Dermis blood vessel endothelial cell (primary cell): ENCODE measurements at regions not wholly inside any gene's neighbourhood (a gene's known extent, or its start where the extent isn't known, plus 50 kb on each side); places are given as distances from the start of the nearest gene placed in this dataset.
"Not testable (repeated sequence)": the region's sequence is repeated elsewhere in the genome, so short reads cannot be mapped to it uniquely, and the experiment has no call there.

ENCODE experiments used
- DNase-seq: peaks from one replicate; pipeline ENCODE4 v3.0.0; 2010

DNA sequence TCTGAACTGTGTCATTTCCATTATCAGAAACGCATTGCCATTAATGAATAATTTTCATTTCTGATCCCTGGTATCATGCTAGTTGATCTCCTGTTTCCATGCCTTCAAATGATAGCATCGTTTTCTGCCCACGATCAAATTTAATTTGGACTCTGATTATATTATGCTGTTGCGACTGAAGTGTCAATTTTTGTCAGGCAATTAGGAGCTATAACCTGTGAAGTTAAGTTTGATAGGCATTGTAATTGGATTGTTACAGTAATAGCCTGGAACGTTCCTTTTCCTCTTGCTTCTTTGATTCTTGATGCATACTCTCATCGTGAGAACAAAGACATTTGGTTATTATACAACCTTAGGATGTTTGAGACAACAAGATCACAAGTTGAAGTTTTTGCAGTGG is 356.3 kb downstream of the VRK1 start:
- DNase-seq = no peak

DNA sequence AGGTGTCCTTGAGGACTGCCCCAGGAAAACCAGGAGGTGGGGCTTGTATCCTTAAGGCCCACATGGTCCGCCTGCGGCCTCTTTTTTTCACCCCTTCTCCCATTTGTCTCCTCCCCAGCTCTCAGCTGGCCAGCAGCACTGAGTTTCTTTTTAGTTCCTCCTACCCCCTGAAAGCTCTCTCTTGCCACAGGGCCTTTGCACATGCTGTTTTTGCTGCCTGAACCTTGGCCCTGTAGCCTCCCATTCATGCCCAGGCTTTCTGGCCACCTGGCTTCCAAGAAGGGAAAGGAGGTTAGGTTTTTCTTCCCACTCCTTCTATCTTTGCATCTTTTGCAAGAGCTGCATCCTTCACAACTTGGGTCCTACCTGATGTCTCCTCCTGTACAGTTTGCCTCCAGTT is 358.1 kb downstream of the VRK1 start:
- no peak for DNase-seq

DNA sequence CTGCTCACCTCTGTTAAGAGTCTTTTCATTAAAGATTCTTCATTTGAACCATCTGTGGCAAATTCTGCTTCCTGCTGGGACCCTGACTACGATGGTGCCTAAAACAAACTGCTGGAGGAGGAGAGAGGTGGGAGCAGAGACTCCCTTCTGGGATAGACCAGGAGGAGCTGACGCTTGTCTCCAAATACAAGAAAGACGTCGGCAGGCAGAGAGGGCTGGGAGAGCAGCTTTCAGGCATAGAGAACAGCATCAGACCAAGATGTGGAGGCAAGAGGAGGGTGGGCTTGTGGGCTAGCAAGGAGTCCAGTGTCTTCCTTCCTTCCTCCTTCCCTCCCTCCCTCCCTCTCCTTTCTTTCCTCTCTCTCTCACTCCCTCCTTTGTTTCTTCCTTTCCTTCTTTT is 358.6 kb downstream of the VRK1 start:
- no peak for DNase-seq

DNA sequence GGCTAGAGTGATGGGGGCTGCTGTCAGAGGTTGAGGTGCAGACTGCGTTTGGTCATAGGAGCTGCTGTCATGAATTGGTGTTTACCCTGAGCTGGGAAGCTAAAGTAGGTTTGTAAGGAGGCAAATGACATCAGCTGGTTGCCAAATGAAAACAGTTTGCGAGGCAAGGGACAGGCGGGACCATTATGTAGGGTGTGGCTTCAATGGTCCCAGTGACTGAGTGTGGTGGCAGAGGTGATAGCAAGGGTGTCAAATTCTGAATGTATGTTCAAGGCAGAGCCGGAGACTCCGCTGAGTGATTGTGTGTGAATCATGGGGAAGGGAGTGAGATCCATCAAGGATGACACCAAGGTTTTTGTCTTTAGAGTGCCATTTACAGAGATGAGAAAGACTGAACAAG is 359.5 kb downstream of the VRK1 start:
- DNase-seq = no peak

DNA sequence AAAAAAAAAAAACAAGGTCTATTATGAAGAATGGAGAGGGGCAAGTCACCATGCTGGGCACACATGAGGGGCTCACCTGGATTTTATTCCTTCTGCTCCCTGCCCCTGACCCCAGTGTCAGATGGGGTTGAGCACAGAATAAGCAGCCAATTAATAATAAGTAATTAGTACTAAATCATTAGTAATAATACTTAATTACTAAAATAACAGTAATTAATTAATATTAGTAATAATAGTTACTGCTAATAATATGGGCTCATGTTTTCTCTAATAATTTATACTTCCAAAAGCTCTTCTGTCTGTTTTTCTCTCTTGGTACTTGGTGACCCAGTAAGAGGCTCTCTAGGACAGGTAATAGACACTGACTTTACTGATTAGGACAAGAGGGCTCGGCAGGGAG is 360.9 kb downstream of the VRK1 start:
- DNase-seq = no peak

DNA sequence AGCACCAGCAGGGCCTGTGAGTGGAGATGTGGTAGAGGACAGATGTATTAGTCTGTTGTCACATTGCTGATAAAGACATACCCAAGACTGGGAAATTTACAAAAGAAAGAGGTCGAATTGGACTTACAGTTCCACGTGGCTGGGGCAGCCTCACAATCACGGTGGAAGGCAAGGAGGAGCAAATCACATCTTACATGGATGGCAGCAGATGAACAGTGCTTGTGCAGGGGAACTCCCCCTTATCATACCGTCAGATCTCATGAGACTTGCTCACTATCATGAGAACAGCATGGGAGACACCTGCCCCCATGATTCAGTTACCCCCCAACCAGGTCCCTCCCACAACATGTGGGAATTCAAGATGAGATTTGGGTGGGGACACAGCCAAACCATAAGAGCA is 361.9 kb downstream of the VRK1 start:
- no peak for DNase-seq

DNA sequence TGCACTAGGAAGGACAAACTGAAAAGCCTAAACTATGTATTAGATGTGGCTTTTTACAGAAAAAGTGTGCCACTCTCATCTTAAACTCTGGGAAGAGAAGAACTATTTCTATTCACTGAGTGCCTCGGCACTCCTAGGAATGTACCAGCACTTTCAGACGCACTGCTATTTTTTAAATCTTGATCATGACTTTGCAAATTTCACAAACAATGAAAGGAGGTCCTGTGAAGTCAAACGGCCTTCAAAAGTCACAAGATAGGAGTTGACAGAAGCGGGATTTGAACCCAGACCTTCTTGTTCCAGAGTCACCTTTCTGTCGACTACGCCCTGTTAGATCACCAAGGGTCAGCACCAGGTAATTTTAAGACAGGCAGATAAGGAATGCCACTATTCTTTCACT is 365.4 kb downstream of the VRK1 start:
- no peak for DNase-seq

DNA sequence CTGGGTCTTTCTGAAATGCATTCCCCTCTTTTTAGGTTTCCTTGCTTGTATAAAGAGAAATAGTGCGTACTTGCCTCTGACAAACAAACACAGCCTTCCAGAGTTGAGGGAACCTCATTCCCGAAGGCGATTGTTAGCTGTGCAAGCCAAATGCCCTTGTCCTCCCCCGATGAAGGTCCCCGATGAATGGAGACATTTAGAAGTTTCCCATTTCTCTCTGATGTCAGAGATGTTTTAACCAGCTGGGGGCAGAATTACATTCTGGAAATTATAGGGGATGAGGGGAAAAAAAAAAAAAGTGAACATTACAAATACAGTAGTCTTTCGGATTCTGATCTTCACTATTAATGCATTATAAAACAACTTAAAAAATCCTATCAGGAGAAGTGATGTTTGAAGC is 366.8 kb downstream of the VRK1 start:
- DNase-seq = no peak

DNA sequence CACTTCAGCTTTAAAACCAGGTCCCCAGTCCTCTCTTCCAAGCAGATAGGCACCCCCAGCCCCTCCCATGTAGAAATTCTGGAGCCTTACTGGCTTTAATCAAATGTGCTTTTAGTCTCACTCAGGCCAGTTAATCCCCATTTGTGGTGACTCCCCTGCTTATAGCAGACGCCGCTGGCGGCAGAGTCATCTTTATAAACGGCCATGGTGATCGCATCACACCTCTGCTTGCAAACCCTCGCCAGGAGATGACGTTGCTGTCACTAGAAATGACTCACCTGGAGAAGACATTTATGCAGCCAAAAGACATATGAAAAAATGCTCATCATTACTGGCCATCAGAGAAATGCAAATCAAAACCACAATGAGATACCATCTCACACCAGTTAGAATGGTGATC is 369.3 kb downstream of the VRK1 start:
- DNase-seq = no peak

DNA sequence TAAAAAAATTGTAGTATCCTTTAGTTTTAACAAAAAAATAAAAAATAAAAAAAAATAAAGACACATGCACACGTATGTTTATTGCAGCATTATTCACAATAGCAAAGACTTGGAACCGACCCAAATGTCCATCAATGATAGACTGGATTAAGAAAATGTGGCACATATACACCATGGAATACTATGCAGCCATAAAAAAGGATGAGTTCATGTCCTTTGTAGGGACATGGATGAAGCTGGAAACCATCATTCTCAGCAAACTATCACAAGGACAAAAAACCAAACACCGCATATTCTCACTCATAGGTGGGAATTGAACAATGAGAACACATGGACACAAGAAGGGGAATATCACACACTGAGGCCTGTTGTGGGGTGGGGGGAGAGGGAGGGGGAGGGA is 370.4 kb downstream of the VRK1 start:
- DNase-seq = not testable (repeated sequence)

DNA sequence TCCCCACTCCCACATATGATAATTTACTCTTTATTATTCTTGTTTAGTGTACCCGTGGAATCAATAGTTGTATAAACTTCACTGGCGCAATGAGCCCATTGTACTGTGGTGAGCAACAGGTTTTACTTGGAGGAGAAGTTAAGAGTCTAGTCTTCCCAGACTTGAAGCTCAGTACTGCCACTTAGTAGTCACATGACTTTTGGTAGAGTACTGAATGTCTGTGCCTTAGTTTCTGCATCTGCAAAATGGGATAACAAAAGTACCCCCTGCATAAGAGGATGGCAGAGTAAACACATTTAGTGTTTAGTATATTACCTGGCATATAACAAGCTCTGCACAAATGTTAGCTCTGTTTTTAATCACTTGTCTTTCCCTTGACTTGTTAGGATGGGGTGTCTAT is 375.5 kb downstream of the VRK1 start:
- DNase-seq = no peak

DNA sequence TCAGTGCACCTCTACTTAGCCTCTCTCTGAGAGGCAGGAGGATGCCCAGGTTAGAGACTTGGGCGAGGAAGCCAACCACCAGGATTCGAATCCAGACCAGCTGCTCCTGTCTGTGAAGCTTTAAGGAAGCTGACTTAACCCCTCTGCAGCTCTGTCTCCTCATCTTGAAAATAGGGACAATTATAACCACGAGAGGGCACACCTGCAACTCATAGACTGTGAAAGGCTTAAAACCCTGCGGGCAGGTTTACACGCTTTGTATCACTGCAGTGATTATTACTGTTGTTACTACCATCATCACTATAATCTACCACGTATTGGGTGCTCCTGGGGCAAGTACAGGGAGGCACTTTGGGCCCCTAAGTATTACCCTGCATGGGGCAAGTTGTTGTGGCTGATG is 379.8 kb downstream of the VRK1 start:
- DNase-seq = no peak

DNA sequence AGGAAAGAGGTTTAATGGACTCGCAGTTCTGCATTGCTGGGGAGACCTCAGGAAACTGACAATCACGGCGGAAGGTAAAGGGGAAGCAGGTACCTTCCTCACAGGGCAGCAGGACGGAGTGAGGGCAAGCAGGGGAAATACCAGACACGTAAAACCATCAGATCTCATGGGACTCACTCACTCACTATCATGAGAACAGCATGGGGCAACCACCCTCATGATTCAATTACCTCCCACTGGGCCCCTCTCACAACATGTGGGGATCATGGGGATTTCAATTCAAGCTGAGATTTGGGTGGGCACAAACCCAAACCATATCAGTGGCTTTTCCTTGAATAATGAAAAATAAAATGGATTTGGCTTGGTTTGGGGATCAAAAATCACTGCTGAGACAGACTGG is 380.5 kb downstream of the VRK1 start:
- DNase-seq = no peak

DNA sequence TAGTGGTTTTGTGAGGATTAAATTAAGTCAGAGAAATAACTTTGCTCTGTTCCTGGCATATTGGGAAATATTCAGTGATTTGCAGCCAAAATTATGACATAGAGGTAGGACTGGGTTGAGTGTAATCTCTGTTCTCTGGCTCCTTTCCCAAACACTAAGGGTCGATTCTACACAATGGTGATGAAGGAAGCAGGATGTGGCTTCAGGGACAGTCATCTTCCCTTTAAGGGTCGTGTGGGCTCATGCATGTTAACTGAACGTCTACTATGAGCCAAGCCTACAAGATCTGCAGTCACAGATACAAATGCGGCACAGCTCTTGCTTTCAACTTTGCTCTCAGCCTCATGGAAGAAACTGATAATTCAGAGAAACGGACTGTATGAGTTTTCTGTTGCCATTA is 381.6 kb downstream of the VRK1 start:
- DNase-seq = no peak

DNA sequence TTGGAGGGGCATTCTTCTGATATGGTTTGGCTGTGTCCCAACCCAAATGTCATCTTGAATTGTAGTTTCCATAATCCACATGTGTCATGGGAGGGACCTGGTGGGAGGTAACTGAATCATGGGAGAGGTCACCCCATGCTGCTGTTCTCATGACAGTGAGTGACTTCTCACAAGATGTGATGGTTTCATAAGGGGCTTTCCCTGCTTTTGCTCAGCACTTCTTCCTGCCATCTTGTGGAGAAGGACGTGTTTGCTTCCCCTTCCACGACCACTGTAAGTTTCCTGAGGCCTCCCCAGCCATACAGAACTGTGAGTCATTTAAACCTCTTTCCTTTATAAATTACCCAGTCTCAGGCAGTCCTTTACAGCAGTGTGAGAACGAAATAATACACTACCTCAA is 382.4 kb downstream of the VRK1 start:
- DNase-seq = no peak

DNA sequence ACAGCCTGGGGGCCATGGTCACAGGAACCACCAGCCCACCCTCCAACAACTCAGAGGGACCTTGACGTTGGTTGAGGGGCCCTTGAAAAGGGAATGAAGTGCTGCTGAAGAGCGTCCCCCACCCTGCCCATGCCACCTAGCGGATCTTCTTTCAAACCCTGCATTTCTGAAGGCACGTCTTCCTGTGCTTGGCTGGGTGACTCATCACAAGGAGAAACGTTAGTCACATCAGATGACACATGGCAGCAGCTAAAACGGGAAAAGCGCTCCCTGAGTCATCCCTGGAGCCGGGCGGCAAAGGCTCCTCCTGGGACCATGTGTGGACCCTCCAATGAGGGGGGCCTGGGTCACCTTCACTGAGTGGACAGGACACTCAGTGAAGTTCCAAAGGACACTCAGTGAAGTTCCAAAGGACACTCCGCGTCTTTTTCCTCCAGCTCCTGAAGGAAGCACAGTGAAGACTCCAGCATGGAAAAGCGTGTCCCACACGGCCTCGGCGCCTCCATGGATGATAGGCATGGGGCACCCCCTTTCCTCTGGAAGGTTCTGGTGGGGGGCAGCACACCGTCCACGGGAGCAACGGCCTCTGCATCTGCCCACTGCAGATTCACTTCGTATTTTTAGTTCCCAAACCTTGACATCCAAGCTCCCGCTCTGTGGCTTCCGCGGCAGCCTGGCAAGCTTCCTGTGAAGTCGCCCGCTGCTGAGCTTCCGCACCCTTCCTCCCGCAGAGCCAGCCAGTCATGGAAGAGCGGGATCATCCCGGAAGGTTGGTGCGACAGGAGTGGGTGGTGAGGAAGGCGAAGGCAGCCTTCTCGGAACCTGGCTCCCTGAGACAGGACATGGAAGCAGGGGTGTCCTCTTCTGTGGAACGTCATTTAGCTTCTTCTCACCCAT is 383.4 kb downstream of the VRK1 start:
- no peak for DNase-seq

DNA sequence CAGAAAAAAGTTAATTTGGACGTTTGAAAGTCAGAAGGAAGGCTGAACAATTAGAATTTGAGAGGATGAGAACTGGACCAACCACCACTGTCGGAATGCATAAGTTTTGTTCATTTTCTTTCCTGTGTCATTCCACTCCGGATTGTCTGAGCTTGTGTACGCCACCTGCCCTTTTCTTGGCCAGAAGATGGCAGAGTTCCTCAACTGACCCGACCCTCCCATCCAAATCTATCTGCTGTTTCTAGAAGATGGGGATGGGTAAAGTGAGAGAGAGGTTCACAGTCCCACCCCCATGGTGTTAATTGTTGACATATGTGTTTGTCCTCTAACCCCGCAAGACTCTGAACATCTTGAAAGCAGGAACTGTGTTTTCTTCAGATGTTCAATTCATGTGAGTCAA is 388.0 kb downstream of the VRK1 start:
- no peak for DNase-seq

DNA sequence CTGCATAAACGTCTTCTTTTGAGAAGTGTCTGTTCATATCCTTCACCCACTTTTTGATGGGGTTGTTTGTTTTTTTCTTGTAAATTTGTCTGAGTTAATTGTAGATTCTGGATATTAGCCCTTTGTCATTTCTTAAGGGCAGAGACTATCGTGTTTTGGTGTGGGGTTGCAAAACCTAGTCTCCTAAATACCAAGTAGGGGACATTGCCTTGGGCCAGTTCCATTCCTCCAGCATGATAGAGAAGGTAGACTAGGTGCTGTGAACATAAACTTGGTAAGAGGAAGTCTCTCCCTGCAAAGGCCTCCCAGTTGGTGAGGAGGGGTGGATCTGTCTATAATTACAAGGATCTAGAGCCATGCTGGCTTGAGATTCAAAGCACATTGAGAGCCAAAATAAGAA is 390.7 kb downstream of the VRK1 start:
- DNase-seq = no peak

DNA sequence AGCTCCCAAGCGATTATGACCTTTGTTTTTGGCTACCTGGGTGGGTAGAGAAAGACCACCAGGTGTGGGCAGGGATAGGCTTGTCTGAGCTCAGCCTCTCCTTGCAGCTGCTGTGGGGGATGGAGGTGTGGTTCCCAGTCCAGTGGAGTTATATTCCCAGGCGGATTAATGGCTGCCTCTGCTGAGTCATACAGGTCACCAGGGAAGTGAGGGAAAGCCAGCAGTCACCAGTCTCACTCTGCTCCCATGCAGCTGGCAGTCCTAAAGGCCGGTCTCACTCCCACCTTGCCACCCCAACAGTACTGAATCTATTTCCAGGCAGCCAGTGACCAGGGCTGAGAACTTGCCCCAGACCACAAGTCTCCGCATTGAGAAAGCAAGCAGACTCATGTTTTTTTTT is 399.2 kb downstream of the VRK1 start:
- no peak for DNase-seq

DNA sequence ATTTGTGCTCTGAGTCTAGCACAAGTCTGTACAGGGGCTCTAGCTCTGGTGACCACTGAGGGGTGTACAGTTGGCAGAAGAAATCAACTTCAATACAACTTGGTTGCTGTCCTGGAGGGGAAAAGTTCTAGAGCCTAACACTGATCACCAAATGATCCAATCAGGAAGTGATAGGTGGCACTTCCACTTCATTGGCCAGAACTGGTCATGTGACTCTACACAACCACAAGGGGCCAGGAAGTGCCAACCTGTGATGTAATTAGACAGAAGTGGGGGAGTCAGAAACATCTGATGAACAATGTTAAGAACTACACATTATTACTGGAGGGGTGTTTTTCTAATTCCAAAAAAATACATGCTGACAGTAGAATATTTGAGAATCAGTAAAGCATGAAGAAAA is 401.6 kb downstream of the VRK1 start:
- no peak for DNase-seq

DNA sequence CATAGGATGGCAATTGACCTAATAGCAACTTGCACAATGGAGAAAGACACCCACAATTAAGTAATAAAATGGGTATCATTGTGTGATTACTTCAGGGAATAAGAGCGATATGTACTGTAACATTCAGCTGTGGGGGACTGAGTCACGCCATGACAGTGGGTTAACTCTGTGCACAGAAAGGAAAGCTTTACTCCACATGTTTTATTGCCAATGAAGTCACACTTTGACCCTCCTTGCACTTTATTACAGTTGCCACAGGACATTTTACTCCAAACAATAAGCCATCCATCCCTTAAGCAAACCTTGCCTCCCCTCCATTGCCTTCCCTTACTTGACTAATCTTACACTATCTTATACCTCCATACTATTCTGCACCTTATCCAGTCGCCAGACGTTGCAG is 403.1 kb downstream of the VRK1 start:
- no peak for DNase-seq

DNA sequence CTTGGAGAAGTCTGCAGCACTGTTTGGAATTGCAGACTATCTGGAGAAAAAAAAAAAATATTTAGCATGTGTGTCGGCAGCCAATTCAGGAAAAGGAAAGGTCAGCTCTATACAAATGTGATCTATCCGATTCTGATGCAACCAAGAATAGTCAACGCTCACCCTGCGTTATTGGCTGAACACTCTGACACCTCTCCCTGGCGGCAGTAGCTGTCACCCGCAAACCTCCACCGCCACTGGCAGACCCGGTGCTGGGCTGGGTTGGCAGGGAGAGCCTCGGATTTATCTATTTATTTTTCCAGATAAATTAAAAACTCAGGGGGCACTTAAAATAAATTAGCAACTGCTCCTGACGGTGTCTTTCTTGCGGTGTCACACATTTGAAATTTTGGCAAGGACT is 409.7 kb downstream of the VRK1 start:
- DNase-seq = no peak

DNA sequence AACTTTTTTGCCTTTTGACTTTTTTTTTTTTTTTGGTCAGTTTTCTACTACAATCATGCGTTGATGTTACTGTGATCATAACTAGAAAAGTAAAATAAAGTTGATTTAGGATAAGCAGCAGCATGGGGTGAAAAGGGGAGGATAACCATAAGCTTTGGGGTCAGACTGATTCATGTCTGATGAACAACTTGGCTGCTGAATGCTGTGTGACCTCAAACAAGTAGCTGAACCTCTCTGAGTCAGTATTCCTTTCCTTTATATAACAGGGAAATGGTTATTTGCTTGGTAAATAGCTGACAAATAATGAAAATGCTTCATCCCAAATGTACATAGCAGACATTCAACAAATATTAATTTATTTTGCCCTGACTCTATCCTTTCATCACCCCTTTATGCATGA is 413.0 kb downstream of the VRK1 start:
- DNase-seq = no peak

DNA sequence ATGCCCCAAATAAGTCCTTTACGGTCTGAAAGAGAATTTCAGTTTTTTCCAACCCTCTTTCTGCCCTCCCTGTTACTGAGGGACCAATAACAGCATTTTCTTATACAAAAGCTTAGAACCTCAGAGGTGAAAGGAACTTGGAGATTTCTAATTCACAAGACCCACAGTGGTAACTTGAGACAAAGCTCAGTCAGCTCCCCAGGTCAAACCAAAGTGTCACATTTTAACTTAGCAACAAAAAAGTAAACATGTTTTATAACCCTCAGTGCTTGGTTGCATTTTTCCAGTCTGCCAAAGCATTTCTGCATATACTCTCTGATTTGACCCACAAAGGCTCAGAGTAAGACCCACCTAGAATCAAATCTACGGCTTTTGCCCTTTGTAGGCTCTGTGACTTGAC is 415.2 kb downstream of the VRK1 start:
- DNase-seq = no peak

DNA sequence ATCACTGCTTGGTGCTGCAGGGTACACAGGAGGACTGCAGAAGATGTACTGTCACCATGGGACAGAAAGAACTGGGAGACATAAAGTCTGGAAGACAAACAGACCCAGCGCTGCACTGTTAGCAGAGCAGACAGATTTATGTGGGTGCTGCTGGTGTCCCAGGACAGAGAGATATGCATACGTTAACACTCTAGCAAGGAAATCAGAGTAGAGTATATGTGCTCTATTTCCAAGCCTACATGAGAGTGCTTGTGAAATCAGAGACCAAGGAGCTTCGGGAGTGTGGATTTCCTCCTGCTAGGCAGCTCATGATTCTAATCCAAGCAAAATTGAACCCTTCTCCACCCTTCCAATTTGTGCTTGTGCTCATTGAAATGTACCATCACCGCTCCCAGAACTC is 416.5 kb downstream of the VRK1 start:
- no peak for DNase-seq
